Stimulated activated CD4-positive, alpha-beta T cell treated with anti-CD3 and anti-CD28 coated beads, Interleukin-1b, Interleukin-23, amount 100 ng/mL, for 48 hours (primary cell): ENCODE measurements at regions not wholly inside any gene's neighbourhood (a gene's known extent, or its start where the extent isn't known, plus 50 kb on each side); places are given as distances from the start of the nearest gene placed in this dataset.

ENCODE experiments used
- DNase-seq: peaks from one replicate; pipeline ENCODE4 v3.0.0-alpha.2; 2020

DNA sequence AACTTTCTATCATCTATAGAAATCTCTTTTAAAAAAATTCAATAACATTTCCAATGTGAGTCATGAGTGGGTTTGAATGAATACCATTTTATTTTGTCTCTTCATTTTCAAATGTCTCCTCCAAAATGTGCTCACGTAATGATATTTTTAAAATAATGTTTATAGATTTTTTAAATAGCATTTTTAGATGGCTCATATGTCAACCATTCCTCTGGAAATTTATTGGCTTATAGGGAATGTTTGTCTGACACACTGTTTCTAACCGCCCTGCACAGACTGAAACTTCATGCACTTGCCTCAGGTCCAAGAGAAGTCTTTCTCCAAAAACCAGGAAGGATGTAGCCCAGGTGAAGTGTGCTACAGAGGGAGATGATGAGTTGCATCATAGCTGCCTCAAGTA, 88.8 kb upstream of the PLEKHG7 start:
- no peak for DNase-seq

DNA sequence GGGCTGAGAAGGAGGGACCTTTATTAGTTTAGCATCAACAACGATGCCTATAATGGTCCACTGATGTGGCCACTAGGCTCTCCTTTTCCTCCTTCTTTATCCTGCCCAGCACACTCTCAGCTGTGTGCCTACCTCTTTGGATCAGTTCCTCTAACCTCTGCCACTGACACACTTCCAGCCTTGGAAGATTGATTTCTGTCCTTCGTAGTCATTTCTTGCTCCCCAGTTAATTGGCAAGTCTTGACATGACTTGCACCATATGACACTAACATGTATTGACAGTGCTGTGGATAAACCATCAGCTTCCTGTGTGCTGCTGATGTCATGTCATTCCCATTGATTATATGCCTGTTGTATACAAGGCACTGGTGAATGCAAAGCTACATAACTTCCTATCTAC, 90.2 kb upstream of the PLEKHG7 start:
- DNase-seq = no peak

DNA sequence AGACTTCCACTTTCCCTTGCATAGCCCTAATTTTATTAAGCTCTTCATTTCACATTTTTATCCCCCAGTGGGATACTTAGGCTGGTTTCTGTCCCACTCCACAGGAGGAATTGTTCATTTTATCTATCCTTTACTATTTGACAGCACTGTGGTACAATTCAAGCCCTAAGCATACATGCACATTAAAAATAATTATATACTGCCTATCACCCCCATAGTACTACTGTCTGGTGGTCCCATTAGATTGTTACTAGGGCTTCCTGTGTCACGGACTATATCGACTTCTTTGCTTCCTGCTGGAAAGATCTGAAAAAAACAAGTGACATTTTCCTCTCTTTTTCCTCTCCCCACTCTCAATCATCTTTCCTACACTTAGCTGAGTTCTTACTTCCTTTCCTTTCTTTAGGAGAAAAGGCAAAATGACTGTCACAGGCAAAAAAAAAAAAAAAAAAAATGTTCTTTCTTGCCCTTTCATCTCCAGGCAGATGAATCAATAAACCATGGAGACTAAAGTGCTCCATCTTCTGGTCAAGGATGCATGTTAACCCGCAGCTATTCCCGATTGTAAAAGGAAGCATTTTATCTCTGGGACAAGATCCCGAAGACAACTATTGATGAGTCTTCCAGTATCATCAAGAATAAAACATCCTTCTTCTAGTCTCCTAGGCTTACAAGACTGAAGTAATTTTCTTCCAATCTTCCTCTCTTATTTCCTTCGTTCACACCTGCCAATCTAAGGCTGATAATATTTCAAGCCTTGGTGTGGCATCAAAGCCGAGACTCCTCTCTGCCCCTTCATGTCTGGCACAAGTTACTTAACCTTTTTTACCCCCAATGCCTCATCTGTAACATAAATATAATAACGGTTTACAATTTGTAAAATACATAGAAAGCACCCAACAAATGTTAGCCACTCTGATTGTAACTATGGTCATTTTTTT, 94.4 kb upstream of the PLEKHG7 start:
- DNase-seq = no peak

DNA sequence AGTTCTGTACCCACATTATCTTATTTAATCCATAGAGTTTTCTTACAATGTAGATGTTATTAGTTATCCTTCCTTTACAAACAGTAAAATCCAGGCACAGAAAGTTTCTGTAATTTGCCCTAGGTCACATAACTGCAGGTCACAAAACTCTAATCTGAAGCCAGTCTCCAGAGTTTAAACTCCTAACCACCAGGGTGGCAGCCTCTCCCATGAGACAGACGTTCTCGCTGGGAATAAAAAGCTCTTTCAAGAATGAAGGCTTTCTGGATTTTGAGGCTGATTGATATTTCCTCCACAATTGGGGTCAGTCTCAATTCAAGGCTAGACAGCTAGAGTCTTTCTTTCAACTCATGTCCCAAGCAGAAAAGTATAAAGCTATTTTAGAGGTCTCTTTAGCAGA, 95.8 kb upstream of the PLEKHG7 start:
- no peak for DNase-seq

DNA sequence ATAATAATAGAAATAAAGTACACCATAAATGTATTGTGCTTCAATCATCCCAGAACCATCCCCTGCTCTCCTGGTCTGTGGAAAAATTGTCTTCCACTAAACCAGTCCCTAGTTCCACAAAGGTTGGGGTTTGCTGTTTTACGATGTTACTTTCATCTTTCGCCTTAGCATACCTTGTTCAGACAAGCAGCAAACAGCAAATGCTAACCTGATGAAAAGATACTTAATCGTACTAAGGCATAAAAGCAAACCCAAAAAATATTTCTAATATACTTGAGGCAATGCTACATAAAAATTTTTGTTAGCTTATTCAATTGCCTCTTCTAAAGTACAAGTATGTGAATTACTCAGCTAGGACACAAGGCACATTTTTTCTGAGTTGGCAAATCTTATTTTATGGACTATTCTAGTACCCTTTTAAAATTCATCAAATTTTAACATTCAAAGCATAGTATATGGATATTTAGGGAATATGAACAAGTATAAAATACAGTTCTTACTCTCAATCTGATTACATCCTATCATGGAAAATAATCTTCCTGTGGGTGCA, 97.1 kb upstream of the PLEKHG7 start:
- no peak for DNase-seq

DNA sequence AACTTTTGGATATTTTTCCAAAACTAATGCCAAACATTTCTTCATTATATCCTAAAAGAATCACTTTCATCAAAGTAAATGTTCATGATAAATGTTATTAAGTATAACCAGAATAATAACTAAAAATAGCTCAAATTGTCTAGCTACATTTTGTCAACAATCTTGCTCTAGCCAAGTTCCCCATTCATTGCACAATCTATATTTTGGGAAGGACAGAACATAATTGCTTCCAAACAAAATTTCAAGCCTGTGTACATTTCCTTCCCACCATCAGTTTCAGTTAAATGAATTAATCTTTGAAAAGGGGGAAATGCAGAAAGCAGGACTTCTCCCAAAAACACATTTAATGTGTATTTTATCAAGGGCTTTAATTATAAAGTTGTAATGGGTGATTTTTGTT, 98.0 kb upstream of the PLEKHG7 start:
- DNase-seq = no peak

DNA sequence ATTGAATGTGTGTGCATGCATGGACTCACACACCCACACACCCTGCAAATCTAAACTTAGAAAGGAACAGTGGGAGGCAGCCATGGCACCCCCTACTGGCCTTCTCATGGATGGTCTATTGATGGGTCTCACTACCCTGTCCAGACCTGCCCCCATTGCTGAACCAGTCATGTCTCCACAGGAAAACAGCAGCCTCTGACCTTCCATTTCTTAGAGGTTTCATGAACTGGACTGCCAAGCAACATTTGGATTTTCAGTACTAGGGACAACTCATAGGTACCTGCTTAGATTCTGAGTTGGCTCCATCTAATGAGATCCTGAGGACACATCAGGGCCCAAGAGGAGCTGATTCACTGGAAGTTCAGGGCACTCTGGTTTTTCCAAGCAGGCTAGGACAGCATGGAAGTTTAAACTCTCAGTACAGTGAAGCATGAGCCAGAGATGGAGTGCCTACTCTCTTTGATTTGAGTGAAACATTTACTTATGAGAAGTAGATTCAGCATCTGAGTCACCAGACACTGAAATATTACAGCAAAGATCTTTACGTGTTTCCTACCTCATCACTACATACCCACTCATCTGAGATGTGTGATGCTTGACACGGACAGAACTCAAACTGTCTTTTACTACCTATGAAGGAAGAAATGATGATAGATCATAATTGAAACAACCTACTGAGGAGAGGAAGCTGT, 98.9 kb upstream of the PLEKHG7 start:
- no peak for DNase-seq

DNA sequence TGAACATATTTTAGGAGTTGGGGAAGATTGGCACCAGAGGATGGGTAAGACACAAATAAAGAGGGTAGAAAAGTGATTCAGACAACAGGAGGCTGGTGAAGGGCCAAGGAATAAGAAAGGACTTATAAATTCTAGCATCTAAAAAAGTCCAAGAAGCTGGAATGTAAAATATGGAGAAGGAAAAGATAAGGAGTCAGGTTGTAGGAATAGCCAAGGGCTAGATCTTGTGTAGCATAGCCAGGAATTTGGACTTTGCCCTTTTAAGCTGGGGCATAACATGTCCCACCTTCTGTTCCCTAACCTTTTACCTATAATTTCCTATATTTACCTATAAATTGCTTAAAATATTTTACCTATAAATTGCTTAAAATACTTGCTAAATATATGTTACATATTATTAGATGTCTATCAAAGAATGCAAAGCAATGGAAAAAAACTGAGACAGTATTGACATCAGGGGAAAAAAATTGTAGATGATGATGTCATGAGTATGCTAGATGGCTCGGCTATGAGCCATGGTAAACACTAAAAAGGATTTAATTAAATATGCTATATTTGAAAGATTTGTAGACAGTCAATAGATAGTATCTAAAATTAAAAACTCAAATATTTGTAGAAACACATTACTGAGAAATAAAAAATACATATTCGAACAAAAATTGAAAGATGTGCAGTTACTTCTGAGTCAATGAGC, 99.7 kb upstream of the PLEKHG7 start:
- no peak for DNase-seq

DNA sequence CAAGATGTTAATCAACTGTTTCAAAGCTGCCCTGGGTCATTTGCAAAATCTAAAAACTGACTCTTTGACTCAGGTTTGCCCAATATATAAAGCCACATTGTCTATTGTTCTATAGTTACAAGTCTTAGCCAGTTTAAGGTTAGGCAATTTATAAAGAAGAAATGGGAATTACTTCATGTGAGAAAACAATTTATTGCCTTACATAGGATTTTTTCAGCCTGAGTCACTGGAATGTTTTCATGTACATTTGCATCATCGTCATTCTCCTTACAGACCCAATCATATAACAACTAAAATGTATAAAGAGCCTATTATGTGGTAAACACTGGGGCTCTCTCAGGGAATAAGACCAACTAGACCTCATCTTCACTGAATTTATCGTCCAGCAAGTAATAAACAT, 100.3 kb upstream of the PLEKHG7 start:
- DNase-seq = no peak

DNA sequence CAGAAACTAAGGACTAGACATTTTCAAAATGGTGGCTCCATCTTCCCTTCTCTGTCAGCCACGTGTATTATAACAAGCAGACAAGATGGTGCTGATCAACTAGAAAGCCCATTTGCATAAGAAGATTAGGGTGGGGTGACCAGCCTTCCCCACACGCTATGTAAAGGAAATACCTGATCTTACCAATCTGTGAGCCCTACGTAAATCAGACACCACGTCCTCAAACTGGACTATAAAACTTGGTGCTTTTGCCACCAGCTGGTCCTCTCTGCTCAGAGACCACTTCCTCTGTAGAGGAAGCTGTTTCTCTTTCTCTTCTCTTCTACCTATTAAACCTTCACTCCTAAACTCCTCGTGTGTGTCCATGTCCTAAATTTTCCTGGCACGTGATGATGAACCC, 101.1 kb upstream of the PLEKHG7 start:
- DNase-seq = no peak

DNA sequence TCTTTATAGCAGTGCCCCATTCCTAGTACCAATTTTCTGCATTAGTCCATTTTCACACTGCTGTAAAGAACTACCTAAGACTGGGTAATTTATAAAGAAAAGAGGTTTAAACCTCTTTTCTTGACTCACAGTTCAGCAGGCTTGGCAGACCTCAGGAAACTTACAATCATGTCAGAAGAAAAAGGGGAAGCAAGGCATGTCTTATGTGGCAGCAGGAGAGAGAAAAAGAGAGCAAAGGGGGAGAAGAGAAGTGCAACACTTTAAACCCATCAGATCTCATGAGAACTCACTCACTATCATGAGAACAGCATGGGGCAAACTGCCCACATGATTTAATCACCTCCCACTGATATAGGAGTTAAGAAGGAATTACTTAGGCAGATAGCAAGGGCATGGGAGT, 101.6 kb upstream of the PLEKHG7 start:
- DNase-seq = no peak

DNA sequence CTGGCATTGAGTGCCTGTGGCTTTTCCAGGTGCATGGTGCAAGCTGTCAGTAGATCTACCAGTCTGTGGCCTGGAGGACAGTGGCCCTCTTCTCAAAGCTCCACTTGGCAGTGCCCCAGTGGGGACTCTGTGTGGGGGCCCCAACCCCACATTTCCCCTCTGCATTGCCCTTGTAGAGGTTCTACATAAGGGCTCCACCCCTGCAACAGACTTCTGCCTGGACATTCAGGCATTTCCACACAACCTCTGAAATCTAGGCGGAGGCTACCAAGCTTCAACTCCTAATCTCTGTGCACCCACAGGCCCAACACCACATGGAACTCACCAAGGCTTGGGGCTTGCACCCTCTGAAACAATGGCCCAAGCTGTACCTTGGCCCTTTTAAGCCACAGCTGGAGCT, 102.7 kb upstream of the PLEKHG7 start:
- DNase-seq = no peak

DNA sequence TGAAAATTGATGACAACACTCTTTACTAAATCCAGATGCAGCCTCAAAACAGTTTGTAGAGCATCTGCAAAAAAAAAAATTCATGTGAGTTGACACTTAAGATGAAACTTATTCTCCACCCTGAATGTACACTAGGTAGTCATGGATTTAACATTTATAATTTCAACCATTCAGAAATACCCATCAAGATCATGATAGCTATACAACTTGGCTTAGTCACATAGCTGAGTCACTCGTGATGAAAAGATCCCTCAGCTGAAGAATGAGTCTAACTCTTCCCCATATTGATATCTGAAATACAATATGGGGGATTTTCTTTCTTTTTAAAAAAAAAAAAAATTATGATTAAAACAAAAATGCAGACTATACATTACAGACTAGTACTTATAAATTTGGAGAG, 104.8 kb upstream of the PLEKHG7 start:
- DNase-seq = no peak

DNA sequence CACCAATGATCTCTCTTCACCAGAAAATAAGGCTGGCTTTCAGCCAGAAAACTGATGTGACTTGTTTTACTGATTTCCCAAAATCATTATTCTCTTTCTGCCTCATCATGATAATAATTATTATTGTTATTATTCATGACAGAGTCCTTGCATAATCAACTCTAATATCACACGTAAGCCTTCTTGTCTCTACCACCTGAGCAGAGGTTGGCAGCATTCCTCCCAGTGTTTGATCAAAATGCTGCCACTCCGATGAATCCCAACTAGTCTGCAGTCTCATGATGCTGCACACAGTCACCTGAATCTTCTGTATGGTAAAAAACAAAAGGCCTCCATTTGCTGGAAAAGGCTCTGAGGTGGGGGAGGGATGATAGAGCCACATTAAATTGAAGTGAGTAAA, 105.7 kb upstream of the PLEKHG7 start:
- DNase-seq = no peak

DNA sequence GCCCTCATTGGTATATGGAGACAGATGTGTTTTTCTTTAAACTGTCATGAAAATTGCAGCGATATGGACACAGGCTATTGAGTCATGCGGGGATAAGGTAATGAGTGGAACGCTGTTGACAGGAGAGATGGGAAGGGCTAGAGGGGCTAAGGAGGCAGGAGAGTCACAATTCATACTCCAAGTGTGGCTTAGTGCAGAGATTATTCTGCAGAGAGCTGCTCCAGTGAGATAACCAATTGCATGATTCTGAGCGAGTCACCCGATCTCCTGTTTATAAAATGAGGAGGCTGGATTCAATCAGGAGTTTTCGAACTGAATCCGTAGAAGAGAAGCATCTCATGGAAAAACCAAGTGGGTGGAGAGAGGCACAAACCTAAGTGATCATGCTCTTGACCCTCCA, 106.4 kb upstream of the PLEKHG7 start:
- no peak for DNase-seq

DNA sequence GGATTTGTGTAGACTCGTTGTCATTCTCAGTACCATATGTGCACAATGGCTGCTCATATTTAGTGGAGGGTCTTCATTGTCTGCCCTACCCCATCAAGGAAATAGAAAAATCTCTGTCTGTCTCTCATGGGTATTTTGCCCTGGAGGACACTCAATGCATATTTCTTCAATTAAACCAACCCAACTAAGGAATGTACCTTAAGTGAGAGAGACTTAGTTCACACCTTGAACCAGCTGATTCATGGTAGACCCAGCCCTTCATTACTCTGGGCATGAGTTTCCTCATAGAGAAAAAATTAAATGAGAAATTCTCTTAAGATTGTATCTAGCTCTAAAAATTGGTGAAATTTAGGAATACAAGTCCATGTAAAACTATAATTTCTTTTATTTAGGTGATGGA, 107.1 kb upstream of the PLEKHG7 start:
- no peak for DNase-seq

DNA sequence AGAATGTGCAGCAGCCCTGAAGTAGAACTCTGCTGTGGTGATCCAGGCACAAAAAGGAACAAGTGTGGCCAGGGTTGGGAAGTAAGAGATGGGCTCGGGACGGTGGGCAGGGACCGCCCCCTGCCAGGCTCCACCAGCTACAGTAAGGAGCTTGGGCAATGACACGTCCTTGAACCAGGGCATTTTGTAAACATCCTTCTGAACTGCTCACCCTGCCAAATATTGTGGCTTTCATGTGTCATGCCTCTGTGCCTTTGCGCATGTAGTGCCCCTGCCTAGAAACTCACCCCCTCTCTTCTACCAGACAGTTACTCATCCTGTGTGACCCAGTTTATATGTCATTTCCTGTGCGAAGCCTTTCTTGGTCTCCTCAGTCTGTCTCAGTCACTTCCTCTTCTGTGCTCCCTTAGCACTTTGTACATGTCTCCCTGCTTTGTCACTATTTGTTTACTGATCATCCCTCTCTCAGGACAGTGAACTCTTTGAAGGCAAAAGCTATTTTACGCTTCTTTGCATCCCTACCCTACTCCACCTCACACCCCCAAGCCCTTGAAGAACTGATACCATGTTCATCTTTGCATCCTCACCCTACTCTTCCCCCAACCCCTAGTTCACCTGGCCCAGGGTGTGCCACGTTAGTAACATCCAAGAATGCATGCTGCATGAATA, 108.9 kb upstream of the PLEKHG7 start:
- peak; percentile 87 for DNase-seq

DNA sequence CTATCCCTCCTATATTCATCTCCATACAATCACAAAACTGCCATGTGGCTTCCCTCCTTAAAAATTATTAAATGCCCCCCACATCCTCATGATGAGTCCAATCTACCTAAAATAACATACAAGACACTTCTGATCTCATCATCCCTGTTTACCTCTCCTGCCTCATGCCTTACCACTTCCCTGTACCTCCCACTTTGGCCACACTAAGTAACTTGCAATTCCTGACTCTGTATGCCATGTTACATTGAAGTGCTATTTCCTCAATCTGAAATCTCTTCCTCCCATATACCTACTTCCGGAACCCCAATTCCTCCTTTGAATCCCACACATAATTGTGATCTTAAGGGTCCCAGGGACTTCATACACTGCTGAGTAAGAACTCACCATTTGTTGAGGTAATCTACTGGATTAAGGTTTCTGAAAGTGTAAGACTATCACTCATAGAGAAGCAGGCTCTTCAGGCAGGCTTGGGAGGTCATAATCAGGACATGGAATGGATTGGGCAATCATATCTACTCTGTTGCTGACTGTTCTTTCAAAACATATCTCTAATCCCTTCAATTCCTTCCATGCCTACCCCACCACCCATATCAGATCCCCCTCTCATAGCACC, 117.6 kb upstream of the PLEKHG7 start:
- DNase-seq = no peak

DNA sequence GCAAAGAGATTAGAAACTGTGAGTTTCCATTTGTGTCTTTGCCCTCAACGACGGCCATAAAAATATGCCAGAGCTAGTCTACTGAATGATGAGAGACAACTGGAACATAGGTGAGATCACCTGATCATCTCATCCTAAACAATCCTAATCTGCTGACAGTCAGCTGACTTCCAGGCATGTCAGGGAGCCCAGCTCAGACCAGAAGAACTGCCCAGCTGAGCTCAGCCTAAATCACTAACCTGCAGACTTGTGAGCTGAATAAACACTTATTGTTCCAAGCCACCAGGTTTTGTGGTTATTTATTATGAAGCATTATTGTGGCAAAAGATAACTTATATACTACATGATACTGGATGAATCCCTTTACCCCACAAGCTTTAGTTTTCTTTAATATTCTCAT, 118.9 kb upstream of the PLEKHG7 start:
- no peak for DNase-seq

DNA sequence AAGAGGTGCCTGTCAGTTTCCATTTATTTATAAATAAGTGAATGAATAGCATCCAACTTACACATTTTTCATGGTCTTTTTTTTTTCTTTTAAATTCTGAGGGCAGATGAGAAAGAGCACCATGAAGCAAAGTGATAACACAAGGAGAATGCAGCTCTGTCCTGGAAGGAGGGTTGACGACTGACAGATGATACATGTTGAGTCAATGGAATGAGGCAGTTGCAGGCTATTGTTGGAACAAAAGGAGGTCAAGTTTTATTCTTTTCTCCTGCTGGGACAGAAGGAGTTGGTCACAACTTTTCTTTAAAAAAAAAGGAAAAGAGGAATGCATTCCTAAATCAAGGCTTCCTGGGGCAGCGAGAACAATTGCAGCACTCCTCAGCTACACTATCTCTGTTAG, 119.9 kb upstream of the PLEKHG7 start:
- DNase-seq = no peak

DNA sequence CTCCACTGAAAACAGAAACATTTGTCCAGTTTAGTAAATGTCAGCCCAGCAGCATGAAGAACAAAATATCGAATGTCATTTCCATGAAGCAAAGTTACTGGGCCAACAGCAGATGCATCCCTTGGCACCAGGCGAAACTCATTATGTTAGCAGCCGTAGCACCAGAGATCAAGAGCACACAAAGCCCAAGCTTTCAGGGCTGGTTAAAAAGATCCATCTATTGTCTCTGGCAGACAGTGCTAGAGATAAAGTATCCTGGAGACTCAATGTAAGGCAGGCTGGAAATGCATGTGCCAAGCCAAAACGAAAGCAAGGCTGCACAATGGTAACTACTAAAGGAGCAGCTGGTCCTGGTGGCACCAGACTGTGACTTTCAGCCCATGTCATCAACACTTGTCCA, 120.3 kb upstream of the PLEKHG7 start:
- no peak for DNase-seq

DNA sequence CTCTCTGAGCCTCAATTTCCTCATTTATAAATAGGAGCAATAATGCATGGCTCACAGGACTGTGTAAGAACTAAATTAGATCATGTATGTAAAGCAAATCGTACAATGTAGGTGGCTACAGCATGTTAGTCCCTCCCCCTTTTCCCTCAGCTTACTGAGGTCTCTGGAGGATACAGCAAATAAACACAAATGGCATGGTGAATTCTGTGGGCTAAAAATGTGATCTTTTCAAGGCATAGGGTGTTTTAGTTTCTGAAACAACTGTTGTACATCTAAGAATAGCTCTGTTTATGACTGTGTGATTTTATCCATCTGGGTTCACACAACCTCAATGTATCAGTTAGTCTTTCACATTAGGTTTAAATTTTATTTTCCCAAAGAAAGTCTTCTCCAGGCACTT, 121.2 kb upstream of the PLEKHG7 start:
- DNase-seq = no peak
